GM10248 (cell line): ENCODE measurements at regions not wholly inside any gene's neighbourhood (a gene's known extent, or its start where the extent isn't known, plus 50 kb on each side); places are given as distances from the start of the nearest gene placed in this dataset.

Source experiments
- CTCF ChIA-PET: fragments of 300-600 bp; sonication (Branson Sonifier 250); formaldehyde crosslinking; extraction: SDS; loops from one replicate; lab custom pipeline; 2021; ENCODE audit warnings: antibody characterized with exemption; lab: Yijun Ruan, JAX
- POLR2A ChIA-PET: fragments of 350-650 bp; sonication (Branson Sonifier 250); formaldehyde crosslinking; extraction: SDS; loops from one replicate; lab custom pipeline; 2020; ENCODE audit warnings: antibody characterized with exemption; lab: Yijun Ruan, JAX
- DNase-seq: peaks from one replicate; pipeline ENCODE4 v3.0.0; 2012; ENCODE audit errors: extremely low spot score
- TF ChIP-seq, protein P1 (sequence below): IDR thresholded peaks from 2 replicates; pipeline ENCODE4 v1.5.1; 2012; ENCODE audit warnings: mild to moderate bottlenecking, low read depth; ENCODE audit errors: extremely low read depth, missing control alignments, control extremely low read depth

- no peak for DNase-seq
- TF ChIP-seq, protein P1, sequence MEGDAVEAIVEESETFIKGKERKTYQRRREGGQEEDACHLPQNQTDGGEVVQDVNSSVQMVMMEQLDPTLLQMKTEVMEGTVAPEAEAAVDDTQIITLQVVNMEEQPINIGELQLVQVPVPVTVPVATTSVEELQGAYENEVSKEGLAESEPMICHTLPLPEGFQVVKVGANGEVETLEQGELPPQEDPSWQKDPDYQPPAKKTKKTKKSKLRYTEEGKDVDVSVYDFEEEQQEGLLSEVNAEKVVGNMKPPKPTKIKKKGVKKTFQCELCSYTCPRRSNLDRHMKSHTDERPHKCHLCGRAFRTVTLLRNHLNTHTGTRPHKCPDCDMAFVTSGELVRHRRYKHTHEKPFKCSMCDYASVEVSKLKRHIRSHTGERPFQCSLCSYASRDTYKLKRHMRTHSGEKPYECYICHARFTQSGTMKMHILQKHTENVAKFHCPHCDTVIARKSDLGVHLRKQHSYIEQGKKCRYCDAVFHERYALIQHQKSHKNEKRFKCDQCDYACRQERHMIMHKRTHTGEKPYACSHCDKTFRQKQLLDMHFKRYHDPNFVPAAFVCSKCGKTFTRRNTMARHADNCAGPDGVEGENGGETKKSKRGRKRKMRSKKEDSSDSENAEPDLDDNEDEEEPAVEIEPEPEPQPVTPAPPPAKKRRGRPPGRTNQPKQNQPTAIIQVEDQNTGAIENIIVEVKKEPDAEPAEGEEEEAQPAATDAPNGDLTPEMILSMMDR = no peak
- POLR2A ChIA-PET = no interaction called here
- CTCF ChIA-PET = no interaction called here
Observed at GRCh38 chr10:57303566-57303965, 942.5 kb upstream of the ZWINT start.

GRCh38 chr10:57300718-57301117, 939.7 kb upstream of the ZWINT start:
- TF ChIP-seq, protein P1 = no peak
- ChIA-PET CTCF (no interaction called here), POLR2A (no interaction called here)
- DNase-seq = no peak

GRCh38 chr10:57294698-57295097, 933.6 kb upstream of the ZWINT start:
- POLR2A ChIA-PET = no interaction called here
- CTCF ChIA-PET = no interaction called here
- DNase-seq = no peak
- TF ChIP-seq, protein P1 = no peak

DNA sequence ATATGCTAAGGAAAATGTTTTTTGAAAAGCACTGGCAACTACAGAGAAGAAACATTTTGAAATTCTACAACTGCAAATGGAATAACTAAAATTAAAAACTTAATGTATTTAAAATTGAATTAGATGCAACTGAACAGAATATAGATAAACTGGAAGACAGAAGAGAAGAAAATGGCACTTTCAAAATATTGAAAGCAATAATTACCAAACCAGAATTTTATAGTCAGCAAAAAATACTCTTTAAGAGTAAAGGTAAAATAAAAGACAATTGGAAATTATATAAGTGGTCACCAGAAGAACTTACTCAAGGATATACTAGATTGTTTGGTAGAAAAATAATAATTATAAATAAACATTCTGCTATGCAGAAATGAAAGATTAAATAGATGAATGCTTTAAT, 927.7 kb upstream of the ZWINT start:
- ChIA-PET CTCF (no interaction called here), POLR2A (no interaction called here)
- no peak for DNase-seq
- TF ChIP-seq, protein P1 = no peak

DNA sequence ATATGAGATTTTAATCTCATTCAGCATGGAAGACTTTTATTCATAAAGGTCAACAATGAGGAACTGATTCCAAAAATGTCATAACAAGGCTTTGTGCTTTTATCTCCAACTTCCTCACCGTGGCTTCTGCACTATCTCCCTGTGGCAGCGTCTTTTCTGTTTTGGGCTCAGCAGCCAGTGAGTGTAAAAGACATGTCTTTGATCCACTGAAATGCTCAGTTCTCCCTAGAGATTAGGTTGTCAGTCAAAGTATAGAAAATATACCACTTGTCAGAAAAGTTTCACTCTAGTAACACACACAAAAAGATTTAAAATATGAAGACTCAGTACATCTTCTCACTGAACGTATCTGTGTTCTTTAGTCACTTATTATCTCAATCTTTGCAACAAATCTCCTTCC, 901.8 kb upstream of the ZWINT start:
- POLR2A ChIA-PET = no interaction called here
- TF ChIP-seq, protein P1 = no peak
- no peak for DNase-seq
- CTCF ChIA-PET = no interaction called here

DNA sequence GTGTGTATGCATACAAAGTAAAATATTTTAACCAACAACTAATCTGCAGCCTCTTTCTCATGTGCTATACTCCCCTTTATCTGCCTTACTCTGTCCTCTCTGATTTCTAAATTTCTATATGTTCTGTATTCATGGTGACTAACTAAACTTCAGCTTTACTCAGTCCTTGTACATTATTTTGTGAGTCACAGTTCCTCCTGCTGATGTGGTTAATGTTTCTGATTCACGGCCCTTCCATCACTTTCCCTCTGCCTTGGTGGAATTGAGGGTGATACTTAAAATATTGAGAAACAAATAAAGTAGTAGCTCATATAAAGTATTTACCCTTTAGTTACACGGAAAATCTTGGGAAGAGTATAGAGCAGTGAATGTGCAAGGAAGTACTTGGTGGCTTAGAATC, 899.1 kb upstream of the ZWINT start:
- TF ChIP-seq, protein P1 = no peak
- ChIA-PET CTCF (interaction anchor here (1.5 kb wide), 1 partner anchor 25 kb away, joined by 3 read pairs; no protein-coding TSS in a partner anchor), POLR2A (no interaction called here)
- DNase-seq = no peak
